H1 (cell line): ENCODE measurements at regions not wholly inside any gene's neighbourhood (a gene's known extent, or its start where the extent isn't known, plus 50 kb on each side); places are given as distances from the start of the nearest gene placed in this dataset.
A peak's percentile ranks its signal among the peaks of the same experiment; 100 is the strongest.

Experiments used
- CTCF ChIA-PET: fragments of 300-600 bp; sonication (Branson Sonifier 250); formaldehyde crosslinking; loops from one replicate; lab custom pipeline; 2021; ENCODE audit not compliant: partially characterized antibody; lab: Charles Lee
- POLR2A ChIA-PET: fragments of 300-600 bp; sonication (Branson Sonifier 250); formaldehyde crosslinking; loops from one replicate; lab custom pipeline; 2021; ENCODE audit warnings: inconsistent platforms; ENCODE audit not compliant: partially characterized antibody; lab: Charles Lee
- DNase-seq, 2 experiments: peaks; one replicate each; pipeline versions ENCODE4 v3.0.0 to v3.0.0-alpha.2; 2010 to 2022; ENCODE audit warnings: low spot score in 2 of 2, low read depth in 1 of 2, mixed read lengths in 1 of 2
- FAIRE-seq: peaks from 2 replicates; lab custom pipeline; 2011; peaks lifted over from hg19 to GRCh38; lab: Jason Lieb, UNC
- H2AFZ ChIP-seq: 2 replicates; pipeline ENCODE4 v1.8.1; 2012; ENCODE audit warnings: low read length, inconsistent platforms
- H2AK5ac ChIP-seq: 2 replicates; pipeline ENCODE4 v1.6.1; 2013; ENCODE audit warnings: low read depth, low read length
- H2BK120ac ChIP-seq: replicated peaks from 2 replicates; pipeline ENCODE3; 2013; ENCODE audit warnings: low read depth, low read length, inconsistent platforms
- H2BK12ac ChIP-seq: 2 replicates; pipeline ENCODE4 v1.6.1; 2013; ENCODE audit warnings: low read depth, low read length
- H2BK15ac ChIP-seq: 2 replicates; pipeline ENCODE4 v1.6.1; 2013; ENCODE audit warnings: low read length
- H2BK20ac ChIP-seq: 2 replicates; pipeline ENCODE4 v1.6.1; 2013; ENCODE audit warnings: low read length
- H2BK5ac ChIP-seq: 2 replicates; pipeline ENCODE4 v1.6.1; 2013; ENCODE audit warnings: low read depth, low read length
- H3K14ac ChIP-seq: 2 replicates; pipeline ENCODE4 v1.6.1; 2013; ENCODE audit warnings: inconsistent platforms; ENCODE audit not compliant: insufficient read length
- H3K18ac ChIP-seq: 2 replicates; pipeline ENCODE4 v1.6.1; 2013; ENCODE audit warnings: low read length; ENCODE audit errors: extremely low read depth
- H3K23ac ChIP-seq: 2 replicates; pipeline ENCODE4 v1.6.1; 2013; ENCODE audit warnings: inconsistent platforms; ENCODE audit not compliant: insufficient read length
- H3K23me2 ChIP-seq: 2 replicates; pipeline ENCODE4 v1.6.1; 2013; ENCODE audit warnings: low read depth, low read length
- H3K27ac ChIP-seq: 2 replicates; pipeline ENCODE4 v1.6.1; 2011; ENCODE audit warnings: low read depth, low read length, inconsistent platforms
- H3K27me3 ChIP-seq, 4 experiments: replicated peaks in 1 of 4; 1 replicate in 1 of 4; 2 replicates in 3 of 4; pipeline versions ENCODE4 v1.6.1 to v1.8.1; 2011 to 2013; ENCODE audit warnings: low read length in 3 of 4, mild to moderate bottlenecking in 3 of 4, inconsistent platforms in 2 of 4, mixed read lengths in 2 of 4, moderate library complexity in 1 of 4; ENCODE audit not compliant: control insufficient read depth in 3 of 4, insufficient read depth in 3 of 4; ENCODE audit errors: extremely low read depth in 1 of 4
- H3K36me3 ChIP-seq, 4 experiments: 2 replicates each; pipeline versions ENCODE4 v1.6.1 to v1.8.1; 2011 to 2013; ENCODE audit warnings: mild to moderate bottlenecking in 4 of 4, low read length in 3 of 4, moderate library complexity in 2 of 4, control low read depth in 1 of 4, inconsistent platforms in 1 of 4; ENCODE audit not compliant: insufficient read depth in 4 of 4, control insufficient read depth in 2 of 4
- H3K4ac ChIP-seq: replicated peaks from 2 replicates; pipeline ENCODE3; 2013; ENCODE audit warnings: low read length, low read depth, mixed read lengths, inconsistent platforms; ENCODE audit not compliant: insufficient read length
- H3K4me1 ChIP-seq, 4 experiments: replicated peaks in 1 of 4; 1 replicate in 1 of 4; 2 replicates in 3 of 4; pipeline versions ENCODE4 v1.6.1 to v1.8.1; 2011 to 2013; ENCODE audit warnings: low read length in 3 of 4, inconsistent platforms in 2 of 4, mixed read lengths in 1 of 4; ENCODE audit not compliant: insufficient read depth in 4 of 4, control insufficient read depth in 3 of 4
- H3K4me2 ChIP-seq, 2 experiments: 2 replicates each; pipeline versions ENCODE4 v1.6.1 to v1.8.1; 2011 to 2013; ENCODE audit warnings: low read depth in 2 of 2, low read length in 2 of 2, control low read depth in 1 of 2, inconsistent platforms in 1 of 2, mild to moderate bottlenecking in 1 of 2; ENCODE audit not compliant: insufficient read depth in 1 of 2
- H3K4me3 ChIP-seq, 4 experiments: fragments of 200-600, 300-600 bp in 1 of 4; sonication (generic), shearing (Covaris generic), sonication (Bioruptor Twin) in 1 of 4; 2 replicates each; pipeline versions ENCODE4 v1.5.1 to v1.8.1; 2011 to 2016; ENCODE audit warnings: low read length in 4 of 4, low read depth in 3 of 4, control low read depth in 2 of 4, inconsistent platforms in 2 of 4, mild to moderate bottlenecking in 2 of 4, mixed read lengths in 1 of 4, moderate library complexity in 1 of 4; ENCODE audit not compliant: insufficient read depth in 2 of 4; ENCODE audit errors: extremely low read depth in 1 of 4
- H3K56ac ChIP-seq: replicated peaks from 2 replicates; pipeline ENCODE3; 2013; ENCODE audit warnings: low read depth, mild to moderate bottlenecking, mixed read lengths, low read length, inconsistent platforms; ENCODE audit not compliant: insufficient read length
- H3K79me1 ChIP-seq: 2 replicates; pipeline ENCODE4 v1.6.1; 2013; ENCODE audit warnings: low read depth, low read length, control low read depth
- H3K79me2 ChIP-seq, 2 experiments: 2 replicates each; pipeline versions ENCODE4 v1.6.1 to v1.8.1; 2012 to 2013; ENCODE audit warnings: low read length in 2 of 2, mild to moderate bottlenecking in 2 of 2, inconsistent platforms in 1 of 2; ENCODE audit not compliant: insufficient read depth in 2 of 2, control insufficient read depth in 1 of 2
- H3K9ac ChIP-seq, 4 experiments: replicated peaks in 1 of 4; 1 replicate in 1 of 4; 2 replicates in 3 of 4; pipeline versions ENCODE4 v1.6.1 to v1.8.1; 2011 to 2013; ENCODE audit warnings: low read depth in 3 of 4, low read length in 3 of 4, control low read depth in 2 of 4, mild to moderate bottlenecking in 2 of 4, moderate library complexity in 2 of 4, inconsistent platforms in 1 of 4; ENCODE audit errors: extremely low read depth in 1 of 4
- H3K9me3 ChIP-seq, 2 experiments: 2 replicates each; pipeline versions ENCODE4 v1.6.1 to v1.8.1; 2012 to 2013; ENCODE audit warnings: mild to moderate bottlenecking in 2 of 2, moderate library complexity in 2 of 2, control low read depth in 1 of 2, inconsistent platforms in 1 of 2, low read depth in 1 of 2, low read length in 1 of 2, mixed read lengths in 1 of 2; ENCODE audit not compliant: insufficient read depth in 2 of 2
- H4K20me1 ChIP-seq, 2 experiments: replicated peaks in 1 of 2; 2 replicates each; pipeline versions ENCODE3 to v1.8.1; 2011 to 2013; ENCODE audit warnings: inconsistent platforms in 2 of 2, low read length in 2 of 2, mild to moderate bottlenecking in 1 of 2; ENCODE audit not compliant: insufficient read depth in 2 of 2, control insufficient read depth in 1 of 2
- H4K5ac ChIP-seq: 2 replicates; pipeline ENCODE4 v1.6.1; 2013; ENCODE audit warnings: low read length, low read depth, mixed read lengths, inconsistent platforms; ENCODE audit not compliant: insufficient read length
- H4K8ac ChIP-seq: 2 replicates; pipeline ENCODE4 v1.8.0; 2013; ENCODE audit warnings: mild to moderate bottlenecking, moderate library complexity, low read length, inconsistent platforms; ENCODE audit not compliant: insufficient read depth; ENCODE audit errors: extremely low read depth
- H4K91ac ChIP-seq: replicated peaks from 2 replicates; pipeline ENCODE3; 2013; ENCODE audit warnings: low read length, mixed read lengths, inconsistent platforms; ENCODE audit not compliant: insufficient read length
- ATF3 ChIP-seq: IDR thresholded peaks from 2 replicates; pipeline ENCODE4 v1.6.1; 2011; ENCODE audit warnings: low read depth, mild to moderate bottlenecking, low read length; ENCODE audit not compliant: insufficient read depth
- HDAC2 ChIP-seq, 2 experiments: fragments of 300-600 bp in 1 of 2; sonication (generic) in 1 of 2; IDR thresholded peaks; 2 replicates each; pipeline ENCODE4 v1.6.1; 2011 to 2012; ENCODE audit warnings: low read depth in 2 of 2, low read length in 2 of 2, mild to moderate bottlenecking in 2 of 2, moderate library complexity in 2 of 2, borderline replicate concordance in 1 of 2, inconsistent platforms in 1 of 2
- JUND ChIP-seq: IDR thresholded peaks from 2 replicates; pipeline ENCODE4 v1.6.1; 2011; ENCODE audit warnings: mild to moderate bottlenecking, improper control_type of control experiment, low read length
- SUZ12 ChIP-seq: fragments of 200-600 bp; sonication (generic); IDR thresholded peaks from 2 replicates; pipeline ENCODE4 v1.6.1; 2012; ENCODE audit warnings: mild to moderate bottlenecking, inconsistent platforms, low read length, moderate library complexity, mixed read lengths
- WGBS, 2 experiments: shearing (Covaris generic) in 1 of 2; methylation state at CpG; one replicate each; pipeline versions ENCODE4 v1.1.6 to v1.1.7; 2013 to 2015; ENCODE audit warnings: low lambda C conversion rate in 2 of 2, mixed read lengths in 2 of 2, inconsistent platforms in 1 of 2, low coverage in 1 of 2, missing lambda C conversion rate in 1 of 2; ENCODE audit not compliant: insufficient replicate concordance in 2 of 2, insufficient coverage in 1 of 2, insufficient read length in 1 of 2; ENCODE audit errors: extremely low coverage in 1 of 2, missing lambda C conversion rate in 1 of 2; 5-methylcytosine and 5-hydroxymethylcytosine counted together

- DNase-seq (no peak), FAIRE-seq (no peak)
- ChIA-PET POLR2A (no interaction called here), CTCF (interaction anchor here (0.6 kb wide), 1 partner anchor 16 kb away, joined by 4 read pairs; no protein-coding TSS in a partner anchor)
- Histone ChIP-seq H3K4ac (no peak overlapping the region), H4K8ac (no peak overlapping the region), H4K91ac (no peak overlapping the region), H2BK5ac (no peak overlapping the region), H3K27ac (no peak overlapping the region; the same call in 1 of the 2 replicates), H3K18ac (no peak overlapping the region), H3K27me3 (no peaks in the 10 kb centered on the region), H4K5ac (no peak overlapping the region), H2AFZ (0 out of 2 replicates have a peak overlapping the region, but pooled peaks have one; percentile 69), H3K4me2 (no peak overlapping the region), H3K9ac (no peak overlapping the region), H3K23me2 (no peaks in the 10 kb centered on the region; the same call in 1 of the 2 replicates), H2AK5ac (no peak overlapping the region), H2BK20ac (no peak overlapping the region), H3K14ac (no peak overlapping the region), H3K56ac (no peak overlapping the region), H3K4me3 (no peak overlapping the region), H2BK12ac (no peak overlapping the region), H3K4me1 (peaks cover 0 to 7% (median 1%) of the 10 kb centered on the region in 4 experiments; a peak in 1 of 7 replicates), H2BK15ac (no peak overlapping the region), H3K9me3 (no peaks in the 10 kb centered on the region), H3K79me2 (no peaks in the 10 kb centered on the region), H3K79me1 (no peaks in the 10 kb centered on the region), H3K23ac (no peak overlapping the region), H3K36me3 (no peaks in the 10 kb centered on the region), H4K20me1 (no peaks in the 10 kb centered on the region), H2BK120ac (no peak overlapping the region)
- WGBS, 2 experiments, result 39% methylated on average over 3 of the region's 3 CpGs; no CpG with 5 or more reads in 1 of the 2 experiments
- TF ChIP-seq HDAC2 (IDR thresholded peaks at IDR 0.05; ENCODE audit: borderline replicate concordance in 1 of 2, low read depth in 2 of 2, low read length in 2 of 2) (no peak), SUZ12 (no peak), ATF3 (no peak), JUND (no peak)
Measured at GRCh38 chr6:23396949-23397348, 729.1 kb upstream of the NRSN1 start.
